LHCN-M2 (cell line): ENCODE measurements at regions not wholly inside any gene's neighbourhood (a gene's known extent, or its start where the extent isn't known, plus 50 kb on each side); places are given as distances from the start of the nearest gene placed in this dataset.
"Not testable (repeated sequence)": the region's sequence is repeated elsewhere in the genome, so short reads cannot be mapped to it uniquely, and the experiment has no call there.

Experiments
- DNase-seq: peaks from one replicate; pipeline ENCODE4 v3.0.0-alpha.2; 2012; ENCODE audit warnings: low read depth

GRCh38 chr18:78804206-78805030, 175.2 kb upstream of the SALL3 start:
- DNase-seq, result no peak

GRCh38 chr18:78805840-78806239, 173.8 kb upstream of the SALL3 start:
- no peak for DNase-seq

- no peak for DNase-seq
These were observed 171.9 kb upstream of the SALL3 start for GRCh38 chr18:78807668-78808067.

GRCh38 chr18:78809845-78810244, 169.8 kb upstream of the SALL3 start:
- no peak for DNase-seq

- no peak for DNase-seq
These were observed 168.9 kb upstream of the SALL3 start for GRCh38 chr18:78810706-78811105.

GRCh38 chr18:78812067-78812466, 167.6 kb upstream of the SALL3 start:
- DNase-seq, result no peak

GRCh38 chr18:78813156-78813555, 166.5 kb upstream of the SALL3 start:
- no peak for DNase-seq

- DNase-seq, result no peak
These were observed 165.5 kb upstream of the SALL3 start for GRCh38 chr18:78813936-78814710.

GRCh38 chr18:78814766-78815165, 164.9 kb upstream of the SALL3 start:
- DNase-seq, result no peak

GRCh38 chr18:78816114-78816513, 163.5 kb upstream of the SALL3 start:
- DNase-seq, result no peak

- no peak for DNase-seq
These were observed 162.7 kb upstream of the SALL3 start for GRCh38 chr18:78816916-78817315.

- DNase-seq, result no peak
These were observed 161.1 kb upstream of the SALL3 start for GRCh38 chr18:78818495-78818894.

GRCh38 chr18:78818961-78819360, 160.7 kb upstream of the SALL3 start:
- no peak for DNase-seq

GRCh38 chr18:78820161-78820834, 159.3 kb upstream of the SALL3 start:
- no peak for DNase-seq

GRCh38 chr18:78821396-78821795, 158.2 kb upstream of the SALL3 start:
- no peak for DNase-seq

GRCh38 chr18:78822171-78822948, 157.3 kb upstream of the SALL3 start:
- DNase-seq, result no peak

GRCh38 chr18:78822949-78823285, 156.7 kb upstream of the SALL3 start:
- no peak for DNase-seq

GRCh38 chr18:78825168-78825567, 154.4 kb upstream of the SALL3 start:
- no peak for DNase-seq

GRCh38 chr18:78826631-78827030, 153.0 kb upstream of the SALL3 start:
- DNase-seq, result no peak

GRCh38 chr18:78827141-78827540, 152.5 kb upstream of the SALL3 start:
- no peak for DNase-seq

GRCh38 chr18:78828131-78828530, 151.5 kb upstream of the SALL3 start:
- no peak for DNase-seq

GRCh38 chr18:78829026-78829425, 150.6 kb upstream of the SALL3 start:
- not testable (repeated sequence) for DNase-seq
